ENCODE measurements at regions not wholly inside any gene's neighbourhood (a gene's known extent, or its start where the extent isn't known, plus 50 kb on each side); places are given as distances from the start of the nearest gene placed in this dataset.

DNA sequence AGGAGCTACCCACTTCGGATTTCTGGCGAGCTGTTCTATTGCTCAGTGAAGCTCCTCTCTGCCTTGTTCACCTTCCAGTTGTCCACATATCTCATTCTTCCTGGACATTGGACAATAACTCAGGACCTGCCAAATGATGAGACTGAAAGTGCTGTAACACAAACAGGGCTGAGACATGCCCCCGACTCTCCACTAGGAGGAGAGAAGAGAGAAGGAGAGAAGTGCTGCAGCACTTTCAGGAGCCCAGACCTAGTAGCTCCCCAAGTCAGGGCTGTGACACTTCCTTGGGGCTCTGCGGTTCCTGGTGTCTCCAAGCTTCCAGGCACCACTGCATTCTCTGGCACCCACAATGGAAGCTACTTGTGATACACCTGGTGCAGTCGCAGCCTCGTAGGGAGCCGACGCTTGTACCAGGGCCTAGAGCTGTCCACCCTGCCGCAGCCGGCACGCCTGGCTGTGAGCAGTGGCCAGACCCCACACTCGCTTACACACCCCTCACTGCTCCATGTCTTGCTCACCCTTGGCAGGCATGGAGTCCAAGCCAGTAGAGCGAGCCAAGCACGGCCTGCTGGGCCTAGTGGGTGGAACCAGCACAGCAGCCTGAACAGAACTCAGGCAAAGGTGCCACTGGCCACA is 234.9 kb downstream of the TECRL start:
- TF ChIP-seq, protein P1, sequence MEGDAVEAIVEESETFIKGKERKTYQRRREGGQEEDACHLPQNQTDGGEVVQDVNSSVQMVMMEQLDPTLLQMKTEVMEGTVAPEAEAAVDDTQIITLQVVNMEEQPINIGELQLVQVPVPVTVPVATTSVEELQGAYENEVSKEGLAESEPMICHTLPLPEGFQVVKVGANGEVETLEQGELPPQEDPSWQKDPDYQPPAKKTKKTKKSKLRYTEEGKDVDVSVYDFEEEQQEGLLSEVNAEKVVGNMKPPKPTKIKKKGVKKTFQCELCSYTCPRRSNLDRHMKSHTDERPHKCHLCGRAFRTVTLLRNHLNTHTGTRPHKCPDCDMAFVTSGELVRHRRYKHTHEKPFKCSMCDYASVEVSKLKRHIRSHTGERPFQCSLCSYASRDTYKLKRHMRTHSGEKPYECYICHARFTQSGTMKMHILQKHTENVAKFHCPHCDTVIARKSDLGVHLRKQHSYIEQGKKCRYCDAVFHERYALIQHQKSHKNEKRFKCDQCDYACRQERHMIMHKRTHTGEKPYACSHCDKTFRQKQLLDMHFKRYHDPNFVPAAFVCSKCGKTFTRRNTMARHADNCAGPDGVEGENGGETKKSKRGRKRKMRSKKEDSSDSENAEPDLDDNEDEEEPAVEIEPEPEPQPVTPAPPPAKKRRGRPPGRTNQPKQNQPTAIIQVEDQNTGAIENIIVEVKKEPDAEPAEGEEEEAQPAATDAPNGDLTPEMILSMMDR (conservative IDR thresholded peaks at IDR 0.05), result no peak
- no peaks in the 10 kb centered on the region for H3K4me1 Mint-ChIP-seq (ENCODE audit: unreplicated experiment)
- no peak overlapping the region for H3K27ac Mint-ChIP-seq
- H3K4me3 Mint-ChIP-seq, result no peak overlapping the region
- no peaks in the 10 kb centered on the region for H3K27me3 Mint-ChIP-seq
- DNase-seq (ENCODE audit: extremely low spot score, unreplicated experiment), result no peak
- H3K36me3 Mint-ChIP-seq, result no peaks in the 10 kb centered on the region
- H3K9me3 Mint-ChIP-seq, result peaks cover 4% of the 10 kb centered on the region

GRCh38 chr4:64166365-64166764 is 242.9 kb downstream of the TECRL start:
- Mint-ChIP-seq H3K4me1 (ENCODE audit: unreplicated experiment) (no peaks in the 10 kb centered on the region), H3K27me3 (no peaks in the 10 kb centered on the region), H3K27ac (no peak overlapping the region), H3K36me3 (no peaks in the 10 kb centered on the region), H3K9me3 (peaks cover 4% of the 10 kb centered on the region), H3K4me3 (no peak overlapping the region)
- TF ChIP-seq, protein P1 (conservative IDR thresholded peaks at IDR 0.05), result no peak
- no peak for DNase-seq (ENCODE audit: extremely low spot score, unreplicated experiment)

DNA sequence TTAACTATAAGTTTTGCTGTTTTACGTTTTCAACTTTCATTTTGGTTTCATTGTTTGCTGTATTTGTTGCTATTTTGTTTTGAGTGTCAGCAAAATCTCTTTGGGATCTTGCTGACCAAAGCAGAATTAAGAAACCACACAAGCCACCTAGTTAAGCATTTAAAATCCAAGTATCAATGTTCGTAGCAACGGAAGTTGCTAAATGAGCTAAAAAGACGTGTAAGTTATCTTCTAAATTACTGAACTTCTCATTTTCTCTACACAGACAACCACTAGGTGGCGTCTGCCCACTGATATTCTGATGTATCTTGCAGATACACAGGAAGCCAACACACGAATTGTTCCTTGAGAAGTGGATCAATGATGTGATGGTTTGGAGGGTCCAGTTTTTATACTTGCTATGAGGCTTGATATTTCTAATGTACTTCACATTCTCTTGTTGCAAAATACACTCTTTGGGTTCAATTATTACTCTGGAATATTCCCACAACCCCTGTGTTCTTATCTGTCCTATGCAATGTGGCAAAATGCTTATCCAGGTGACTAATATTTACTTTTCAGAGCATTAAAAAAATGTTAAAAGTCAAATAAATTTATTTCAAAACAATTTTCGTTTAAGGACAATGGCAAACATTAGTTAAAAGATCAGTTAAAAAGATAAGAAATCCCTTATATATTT is 250.5 kb downstream of the TECRL start:
- TF ChIP-seq, protein P1 (conservative IDR thresholded peaks at IDR 0.05), result peak; percentile 94
- Mint-ChIP-seq H3K4me1 (ENCODE audit: unreplicated experiment) (no peaks in the 10 kb centered on the region), H3K27me3 (no peaks in the 10 kb centered on the region), H3K9me3 (no peaks in the 10 kb centered on the region), H3K27ac (no peak overlapping the region), H3K4me3 (no peak overlapping the region), H3K36me3 (no peaks in the 10 kb centered on the region)
- no peak for DNase-seq (ENCODE audit: extremely low spot score, unreplicated experiment)

- no peak overlapping the region for H3K27ac Mint-ChIP-seq
- no peaks in the 10 kb centered on the region for H3K36me3 Mint-ChIP-seq
- no peak for DNase-seq (ENCODE audit: extremely low spot score, unreplicated experiment)
- TF ChIP-seq, protein P1 (conservative IDR thresholded peaks at IDR 0.05), result no peak
- H3K27me3 Mint-ChIP-seq, result no peaks in the 10 kb centered on the region
- H3K4me3 Mint-ChIP-seq, result no peak overlapping the region
- no peaks in the 10 kb centered on the region for H3K4me1 Mint-ChIP-seq (ENCODE audit: unreplicated experiment)
- no peaks in the 10 kb centered on the region for H3K9me3 Mint-ChIP-seq
Measured at GRCh38 chr4:64157397-64157796, 251.9 kb downstream of the TECRL start.

DNA sequence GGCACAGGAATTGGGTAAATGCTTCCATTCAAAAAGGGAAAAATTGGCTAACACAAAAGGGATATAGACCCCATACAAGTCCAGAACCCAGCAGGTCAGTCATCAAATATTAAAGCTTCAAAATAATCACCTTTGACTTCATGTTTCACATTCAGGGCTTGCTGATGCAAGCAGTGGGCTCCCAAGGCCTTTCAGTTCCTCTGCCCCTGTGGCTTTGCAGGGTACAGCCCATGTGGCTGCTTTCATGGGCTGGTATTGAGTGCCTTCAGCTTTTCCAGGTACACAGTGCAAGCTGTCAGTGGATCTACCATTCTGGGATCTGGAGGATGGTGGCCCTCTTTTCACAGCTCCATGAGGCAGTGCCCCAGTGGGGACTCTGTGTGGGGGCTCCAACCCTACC is 253.0 kb downstream of the TECRL start:
- no peak overlapping the region for H3K4me3 Mint-ChIP-seq
- no peaks in the 10 kb centered on the region for H3K9me3 Mint-ChIP-seq
- no peaks in the 10 kb centered on the region for H3K27me3 Mint-ChIP-seq
- peaks cover 4% of the 10 kb centered on the region for H3K4me1 Mint-ChIP-seq (ENCODE audit: unreplicated experiment)
- DNase-seq (ENCODE audit: extremely low spot score, unreplicated experiment), result no peak
- H3K27ac Mint-ChIP-seq, result no peak overlapping the region
- no peaks in the 10 kb centered on the region for H3K36me3 Mint-ChIP-seq
- TF ChIP-seq, protein P1 (conservative IDR thresholded peaks at IDR 0.05), result no peak
